T-cell (primary cell): ENCODE measurements at regions not wholly inside any gene's neighbourhood (a gene's known extent, or its start where the extent isn't known, plus 50 kb on each side); places are given as distances from the start of the nearest gene placed in this dataset.
A peak's percentile ranks its signal among the peaks of the same experiment; 100 is the strongest.

Experiments used
- ATAC-seq, 4 experiments: fragments of 200-7000 bp in 3 of 4; fragments of 150-1000 bp in 1 of 4; cut with Tn5 transposase; replicated peaks in 1 of 4; 1 replicate in 3 of 4; 2 replicates in 1 of 4; pipeline ENCODE4 v1.10.0; 2021; ENCODE audit warnings: moderate library complexity in 3 of 4, mild to moderate bottlenecking in 2 of 4, moderate number of reproducible peaks in 1 of 4
- CTCF ChIA-PET, 2 donors: fragments of 300-600 bp; sonication (Branson Sonifier 250); formaldehyde crosslinking; loops; one replicate each; lab custom pipeline; 2022; ENCODE audit warnings: antibody characterized with exemption in 2 of 2; lab: Charles Lee
- POLR2A ChIA-PET, 2 donors: fragments of 300-600 bp; sonication (Branson Sonifier 250); formaldehyde crosslinking; loops; one replicate each; lab custom pipeline; 2022; ENCODE audit warnings: antibody characterized with exemption in 2 of 2; lab: Charles Lee
- DNase-seq, 35 experiments: peaks; one replicate each; pipeline versions ENCODE4 v3.0.0 to v3.0.0-alpha.2; 2013 to 2023
- H3K27ac ChIP-seq: one replicate; pipeline ENCODE4 v1.5.1; 2013; ENCODE audit warnings: low read length
- H3K27me3 ChIP-seq, 2 experiments: replicated peaks in 1 of 2; 1 replicate in 1 of 2; 2 replicates in 1 of 2; pipeline versions ENCODE4 v1.6.1 to v1.7.0; 2013; ENCODE audit warnings: low read length in 1 of 2, mixed read lengths in 1 of 2; ENCODE audit not compliant: control insufficient read depth in 2 of 2, insufficient read depth in 2 of 2; ENCODE audit errors: extremely low read depth in 1 of 2
- H3K36me3 ChIP-seq, 2 donors: 1 replicate in 1 of 2; 2 replicates in 1 of 2; pipeline versions ENCODE4 v1.6.1 to v1.7.0; 2013; ENCODE audit warnings: low read length in 1 of 2; ENCODE audit not compliant: control insufficient read depth in 2 of 2, insufficient read depth in 1 of 2; ENCODE audit errors: extremely low read depth in 1 of 2
- H3K4me1 ChIP-seq, 2 experiments: 1 replicate in 1 of 2; 2 replicates in 1 of 2; pipeline versions ENCODE4 v1.6.1 to v1.7.0; 2013; ENCODE audit warnings: low read length in 2 of 2, mixed read lengths in 1 of 2; ENCODE audit not compliant: insufficient read depth in 2 of 2, control insufficient read depth in 1 of 2; ENCODE audit errors: extremely low read depth in 1 of 2
- H3K4me3 ChIP-seq, 2 donors: 1 replicate in 1 of 2; 2 replicates in 1 of 2; pipeline versions ENCODE4 v1.5.1 to v1.7.0; 2013; ENCODE audit warnings: mild to moderate bottlenecking in 2 of 2, low read length in 1 of 2, moderate library complexity in 1 of 2; ENCODE audit not compliant: control insufficient read depth in 1 of 2; ENCODE audit errors: extremely low read depth in 1 of 2
- H3K9me3 ChIP-seq: 2 replicates; pipeline ENCODE4 v1.7.0; 2013
- H3K27ac Mint-ChIP-seq, 2 donors: one replicate each; pipeline ENCODE4 v1.8.0; 2020 to 2021; ENCODE audit warnings: mild to moderate bottlenecking in 2 of 2, mixed read lengths in 2 of 2
- H3K27me3 Mint-ChIP-seq, 2 donors: one replicate each; pipeline ENCODE4 v1.8.0; 2021 to 2022; ENCODE audit warnings: mixed read lengths in 2 of 2
- H3K36me3 Mint-ChIP-seq: one replicate; pipeline ENCODE4 v1.8.0; 2021; ENCODE audit warnings: mixed read lengths
- H3K4me1 Mint-ChIP-seq, 3 donors: one replicate each; pipeline ENCODE4 v1.8.0; 2020 to 2022; ENCODE audit warnings: mixed read lengths in 3 of 3, mild to moderate bottlenecking in 1 of 3
- H3K4me3 Mint-ChIP-seq, 3 donors: one replicate each; pipeline ENCODE4 v1.8.0; 2020 to 2022; ENCODE audit warnings: mild to moderate bottlenecking in 3 of 3, mixed read lengths in 3 of 3, moderate library complexity in 3 of 3
- H3K9me3 Mint-ChIP-seq, 3 donors: one replicate each; pipeline ENCODE4 v1.8.0; 2020 to 2022; ENCODE audit warnings: mixed read lengths in 3 of 3
- WGBS: methylation state at CpG from one replicate; pipeline ENCODE4 v1.1.5; 2013; ENCODE audit warnings: missing lambda C conversion rate; ENCODE audit not compliant: insufficient coverage; 5-methylcytosine and 5-hydroxymethylcytosine counted together

DNA sequence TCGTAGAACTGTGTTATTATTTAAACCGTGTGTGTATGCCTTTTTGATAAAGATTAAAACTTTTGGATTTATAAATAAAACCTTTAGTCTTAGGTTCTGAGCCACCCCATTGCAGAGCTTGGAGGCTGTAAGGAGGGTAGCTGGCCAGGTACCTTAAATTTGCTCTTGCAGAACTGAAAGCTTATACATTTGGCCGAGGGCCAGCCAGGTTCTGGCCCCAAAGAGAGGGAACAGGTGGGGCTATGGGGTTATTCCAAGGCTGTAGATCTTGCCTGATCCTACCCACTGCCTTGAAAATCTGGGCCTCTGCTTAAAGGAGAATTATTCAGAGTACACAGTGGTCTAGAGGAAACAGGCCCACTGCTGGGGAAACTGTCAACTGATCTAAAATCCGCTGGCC lies 59.6 kb downstream of the CAMK2N1 start:
- H3K27me3 Mint-ChIP-seq = peaks cover 29 to 31% of the 10 kb centered on the region in 2 donors
- H3K4me3 Mint-ChIP-seq = no peak overlapping the region
- DNase-seq (no peak), ATAC-seq (no peak)
- no peak overlapping the region for H3K27ac Mint-ChIP-seq
- Histone ChIP-seq H3K9me3 (no peaks in the 10 kb centered on the region), H3K36me3 (no peaks in the 10 kb centered on the region), H3K27ac (no peak overlapping the region), H3K27me3 (peaks cover 0 to 23% of the 10 kb centered on the region in 2 experiments), H3K4me3 (no peak overlapping the region), H3K4me1 (no peaks in the 10 kb centered on the region)
- ChIA-PET POLR2A (no interaction called here), CTCF (no interaction called here)
- no peaks in the 10 kb centered on the region for H3K4me1 Mint-ChIP-seq
- peaks cover 5% of the 10 kb centered on the region for H3K36me3 Mint-ChIP-seq
- WGBS = 79% methylated on average over 2 of the region's 4 CpGs
- H3K9me3 Mint-ChIP-seq = peaks cover 18 to 29% (median 21%) of the 10 kb centered on the region in 3 donors

DNA sequence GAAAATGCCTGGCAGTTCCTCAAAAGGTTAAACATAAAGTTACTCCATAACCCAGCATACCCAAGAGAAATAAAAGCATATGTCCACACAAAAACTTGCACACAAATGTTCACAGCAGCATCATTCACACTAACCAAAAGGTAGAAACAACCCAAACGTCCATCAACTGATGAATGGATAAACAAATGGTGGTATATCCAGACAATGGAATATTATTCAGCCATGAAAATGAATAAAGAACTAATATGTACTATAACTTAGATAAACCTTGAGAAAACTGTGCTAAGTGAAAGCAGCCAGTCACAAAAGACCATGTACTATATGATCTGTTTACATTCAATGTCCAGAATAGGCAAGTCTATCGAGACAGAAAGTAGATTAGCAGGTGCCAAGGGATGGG lies 60.4 kb downstream of the CAMK2N1 start:
- DNase-seq = no peak
- WGBS = no CpG with 5 or more reads among the region's 2 CpGs
- H3K27me3 ChIP-seq = peaks cover 0 to 16% of the 10 kb centered on the region in 2 experiments
- CTCF ChIA-PET = no interaction called here
- Mint-ChIP-seq H3K36me3 (peaks cover 5% of the 10 kb centered on the region), H3K27ac (no peak overlapping the region), H3K9me3 (peaks cover 18 to 33% (median 21%) of the 10 kb centered on the region in 3 donors), H3K27me3 (peaks cover 27 to 32% of the 10 kb centered on the region in 2 donors), H3K4me3 (no peak overlapping the region), H3K4me1 (no peaks in the 10 kb centered on the region)
- H3K4me1 ChIP-seq = no peaks in the 10 kb centered on the region
- POLR2A ChIA-PET = no interaction called here
- H3K36me3 ChIP-seq = no peaks in the 10 kb centered on the region
- H3K9me3 ChIP-seq = no peaks in the 10 kb centered on the region
- ATAC-seq = no peak
- H3K27ac ChIP-seq = no peak overlapping the region
- H3K4me3 ChIP-seq = no peak overlapping the region

GRCh38 chr1:20423169-20423795 lies 62.7 kb downstream of the CAMK2N1 start:
- Mint-ChIP-seq H3K9me3 (peaks cover 18 to 33% (median 21%) of the 10 kb centered on the region in 3 donors), H3K4me1 (no peaks in the 10 kb centered on the region), H3K36me3 (peaks cover 5% of the 10 kb centered on the region), H3K4me3 (no peak overlapping the region), H3K27me3 (peaks cover 29 to 40% of the 10 kb centered on the region in 2 donors), H3K27ac (no peak overlapping the region)
- Histone ChIP-seq H3K27ac (no peak overlapping the region), H3K36me3 (no peaks in the 10 kb centered on the region), H3K9me3 (no peaks in the 10 kb centered on the region), H3K27me3 (peaks cover 0 to 14% of the 10 kb centered on the region in 2 experiments), H3K4me1 (no peaks in the 10 kb centered on the region), H3K4me3 (no peak overlapping the region)
- ChIA-PET POLR2A (no interaction called here), CTCF (no interaction called here)
- no peak for DNase-seq
- no CpG with 5 or more reads among the region's 3 CpGs for WGBS
- no peak for ATAC-seq

DNA sequence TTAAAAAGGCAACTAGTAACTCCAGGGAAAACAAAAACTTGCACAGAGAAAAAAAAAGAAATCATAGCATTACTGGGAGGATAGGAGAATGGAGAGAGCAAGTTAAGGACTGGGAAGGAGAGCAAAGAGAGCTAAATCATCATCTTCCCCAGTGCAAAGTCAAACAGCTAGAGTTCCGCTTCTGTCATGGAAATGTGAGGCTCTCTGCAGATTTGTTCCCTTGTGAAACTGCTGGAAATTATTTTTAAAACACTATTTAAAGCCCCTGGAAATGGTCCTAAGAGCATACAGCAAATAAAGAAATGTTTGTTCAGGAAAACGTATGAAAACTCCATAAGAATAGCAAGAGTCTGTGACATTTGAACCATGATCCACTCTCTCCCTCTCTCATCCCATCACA lies 64.6 kb downstream of the CAMK2N1 start:
- CTCF ChIA-PET = no interaction called here
- H3K9me3 Mint-ChIP-seq = peaks cover 18 to 33% (median 21%) of the 10 kb centered on the region in 3 donors
- H3K4me3 Mint-ChIP-seq = no peak overlapping the region
- H3K4me1 Mint-ChIP-seq = no peaks in the 10 kb centered on the region
- no peak overlapping the region for H3K27ac Mint-ChIP-seq
- WGBS = 40% methylated on average over 1 of the region's 2 CpGs
- no peak for DNase-seq
- Histone ChIP-seq H3K4me1 (no peaks in the 10 kb centered on the region), H3K9me3 (no peaks in the 10 kb centered on the region), H3K4me3 (no peak overlapping the region), H3K27ac (no peak overlapping the region), H3K36me3 (no peaks in the 10 kb centered on the region), H3K27me3 (peaks cover 0 to 26% of the 10 kb centered on the region in 2 experiments)
- H3K27me3 Mint-ChIP-seq = peaks cover 19 to 39% of the 10 kb centered on the region in 2 donors
- no peak for ATAC-seq
- peaks cover 5% of the 10 kb centered on the region for H3K36me3 Mint-ChIP-seq
- POLR2A ChIA-PET = no interaction called here

GRCh38 chr1:20417581-20417980 lies 68.4 kb downstream of the CAMK2N1 start:
- ChIA-PET POLR2A (no interaction called here), CTCF (no interaction called here)
- H3K9me3 Mint-ChIP-seq = peaks cover 1 to 16% (median 11%) of the 10 kb centered on the region in 3 donors
- 72% methylated on average over 8 of the region's 8 CpGs for WGBS
- no peaks in the 10 kb centered on the region for H3K4me1 ChIP-seq
- no peaks in the 10 kb centered on the region for H3K9me3 ChIP-seq
- peaks cover 0 to 26% of the 10 kb centered on the region in 2 experiments for H3K27me3 ChIP-seq
- H3K36me3 ChIP-seq = no peaks in the 10 kb centered on the region
- DNase-seq (no peak), ATAC-seq (no peak)
- H3K4me1 Mint-ChIP-seq = no peaks in the 10 kb centered on the region
- H3K27ac Mint-ChIP-seq = peak overlapping the region in 1 of 2 donors; percentile 28
- peaks cover under 1% of the 10 kb centered on the region for H3K36me3 Mint-ChIP-seq
- peaks cover 25 to 40% of the 10 kb centered on the region in 2 donors for H3K27me3 Mint-ChIP-seq
- H3K4me3 Mint-ChIP-seq = no peak overlapping the region
- H3K4me3 ChIP-seq = no peak overlapping the region
- no peak overlapping the region for H3K27ac ChIP-seq

GRCh38 chr1:20416706-20417105 lies 69.3 kb downstream of the CAMK2N1 start:
- no peak overlapping the region for H3K27ac Mint-ChIP-seq
- POLR2A ChIA-PET = no interaction called here
- H3K36me3 Mint-ChIP-seq = no peaks in the 10 kb centered on the region
- H3K4me3 ChIP-seq = no peak overlapping the region
- no peak for DNase-seq
- no peak for ATAC-seq
- H3K36me3 ChIP-seq = no peaks in the 10 kb centered on the region
- no peak overlapping the region for H3K27ac ChIP-seq
- CTCF ChIA-PET = no interaction called here
- peaks cover 25 to 40% of the 10 kb centered on the region in 2 donors for H3K27me3 Mint-ChIP-seq
- H3K9me3 Mint-ChIP-seq = peaks cover 0 to 7% (median 3%) of the 10 kb centered on the region in 3 donors
- 92% methylated on average over 3 of the region's 3 CpGs for WGBS
- H3K4me1 ChIP-seq = no peaks in the 10 kb centered on the region
- no peaks in the 10 kb centered on the region for H3K4me1 Mint-ChIP-seq
- no peak overlapping the region for H3K4me3 Mint-ChIP-seq
- peaks cover 0 to 26% of the 10 kb centered on the region in 2 experiments for H3K27me3 ChIP-seq
- H3K9me3 ChIP-seq = no peaks in the 10 kb centered on the region
